ENCODE measurements at regions not wholly inside any gene's neighbourhood (a gene's known extent, or its start where the extent isn't known, plus 50 kb on each side); places are given as distances from the start of the nearest gene placed in this dataset.
"Not testable (repeated sequence)": the region's sequence is repeated elsewhere in the genome, so short reads cannot be mapped to it uniquely, and the experiment has no call there.

GRCh38 chr6:170019818-170020583 is 268.6 kb downstream of the ERMARD start:
- DNase-seq, result no peak

GRCh38 chr6:170018936-170019817 is 267.8 kb downstream of the ERMARD start:
- no peak for DNase-seq

GRCh38 chr6:170018422-170018935 is 267.1 kb downstream of the ERMARD start:
- no peak for DNase-seq

- no peak for DNase-seq
Measured at GRCh38 chr6:170017603-170018320, 266.3 kb downstream of the ERMARD start.

GRCh38 chr6:170013815-170014214 is 262.4 kb downstream of the ERMARD start:
- no peak for DNase-seq

- no peak for DNase-seq
Measured at GRCh38 chr6:170012037-170012330, 260.6 kb downstream of the ERMARD start.

- no peak for DNase-seq
Measured at GRCh38 chr6:170011204-170012036, 260.0 kb downstream of the ERMARD start.

- no peak for DNase-seq
Measured at GRCh38 chr6:170010665-170011203, 259.3 kb downstream of the ERMARD start.

GRCh38 chr6:170008294-170008785 is 256.9 kb downstream of the ERMARD start:
- no peak for DNase-seq

GRCh38 chr6:170007468-170008293 is 256.3 kb downstream of the ERMARD start:
- no peak for DNase-seq

- DNase-seq, result no peak
Measured at GRCh38 chr6:170006900-170007467, 255.6 kb downstream of the ERMARD start.

- DNase-seq, result no peak
Measured at GRCh38 chr6:170006071-170006899, 254.9 kb downstream of the ERMARD start.

GRCh38 chr6:170005665-170006064 is 254.2 kb downstream of the ERMARD start:
- DNase-seq, result no peak

GRCh38 chr6:170004585-170005210 is 253.3 kb downstream of the ERMARD start:
- no peak for DNase-seq

- no peak for DNase-seq
Measured at GRCh38 chr6:170003451-170004160, 252.2 kb downstream of the ERMARD start.

GRCh38 chr6:170003027-170003426 is 251.6 kb downstream of the ERMARD start:
- no peak for DNase-seq

- not testable (repeated sequence) for DNase-seq
Measured at GRCh38 chr6:170001782-170002181, 250.4 kb downstream of the ERMARD start.
